Stomach (tissue), 8 donors: ENCODE measurements at regions not wholly inside any gene's neighbourhood (a gene's known extent, or its start where the extent isn't known, plus 50 kb on each side); places are given as distances from the start of the nearest gene placed in this dataset.

ENCODE experiments used
- DNase-seq, 2 donors: peaks; one replicate each; pipeline versions ENCODE4 v3.0.0 to v3.0.0-alpha.2; 2013 to 2019
- H3K27ac ChIP-seq, 5 donors: fragments of 200-600 bp in 4 of 5; sonication (generic) in 4 of 5; one replicate each; pipeline ENCODE4 v1.5.1; 2013 to 2019; ENCODE audit warnings: mild to moderate bottlenecking in 1 of 5, moderate library complexity in 1 of 5
- H3K27me3 ChIP-seq, 3 donors: fragments of 200-600 bp; sonication (generic); one replicate each; pipeline ENCODE4 v1.5.1; 2017 to 2019; ENCODE audit warnings: mixed run types in 1 of 3
- H3K36me3 ChIP-seq, 4 donors: fragments of 200-600 bp; sonication (generic); 1 replicate in 3 of 4; 2 replicates in 1 of 4; pipeline ENCODE4 v1.5.1; 2016 to 2019
- H3K4me1 ChIP-seq, 4 donors: fragments of 200-600 bp; sonication (generic); one replicate each; pipeline ENCODE4 v1.5.1; 2016 to 2019
- H3K4me3 ChIP-seq, 4 donors: fragments of 200-600 bp; sonication (generic) in 3 of 4; one replicate each; pipeline ENCODE4 v1.5.1; 2016 to 2019; ENCODE audit warnings: mild to moderate bottlenecking in 1 of 4
- H3K9me3 ChIP-seq, 4 donors: fragments of 200-600 bp; sonication (generic); one replicate each; pipeline ENCODE4 v1.5.1; 2016 to 2019
- EP300 ChIP-seq: sonication (generic); formaldehyde crosslinking; IDR thresholded peaks from one replicate; pipeline ENCODE4 v1.6.1; 2017; ENCODE audit warnings: antibody characterized with exemption
- POLR2A ChIP-seq, 4 donors: fragments of 450-650 bp; IDR thresholded peaks; one replicate each; pipeline ENCODE4 v1.6.1; 2016; ENCODE audit warnings: antibody characterized with exemption in 4 of 4, control low read depth in 2 of 4, mild to moderate bottlenecking in 1 of 4, moderate library complexity in 1 of 4
- POLR2AphosphoS5 ChIP-seq, 3 donors: sonication (generic); formaldehyde crosslinking; IDR thresholded peaks; one replicate each; pipeline ENCODE4 v1.6.1; 2016; ENCODE audit warnings: antibody characterized with exemption in 3 of 3
- WGBS, 5 donors: extraction: QIAGEN DNeasy Blood & Tissue Kit in 3 of 5; methylation state at CpG; one replicate each; pipeline versions ENCODE4 v1.1.5 to v1.1.7; 2013 to 2018; 5-methylcytosine and 5-hydroxymethylcytosine counted together
- intact Hi-C: fragments of 100-400 bp; cut with DNase I; formaldehyde crosslinking; loops from one replicate; pipeline ENCODE4 v1.15.1; 2023; ENCODE audit warnings: low total_unique reads
- TF ChIP-seq, protein P1 (sequence below), 7 experiments: fragments of 450-650 bp in 4 of 7; fragments of 200-600 bp in 3 of 7; sonication (generic) in 3 of 7; IDR thresholded peaks; one replicate each; pipeline ENCODE4 v1.5.1; 2016 to 2019; ENCODE audit warnings: antibody characterized with exemption in 7 of 7, control low read depth in 2 of 7, mild to moderate bottlenecking in 1 of 7
- donor health status: healthy with polysubstance abuse.
- donor health status: Bipolar disorder and iron deficiency.
- donor health status: healthy.

DNA sequence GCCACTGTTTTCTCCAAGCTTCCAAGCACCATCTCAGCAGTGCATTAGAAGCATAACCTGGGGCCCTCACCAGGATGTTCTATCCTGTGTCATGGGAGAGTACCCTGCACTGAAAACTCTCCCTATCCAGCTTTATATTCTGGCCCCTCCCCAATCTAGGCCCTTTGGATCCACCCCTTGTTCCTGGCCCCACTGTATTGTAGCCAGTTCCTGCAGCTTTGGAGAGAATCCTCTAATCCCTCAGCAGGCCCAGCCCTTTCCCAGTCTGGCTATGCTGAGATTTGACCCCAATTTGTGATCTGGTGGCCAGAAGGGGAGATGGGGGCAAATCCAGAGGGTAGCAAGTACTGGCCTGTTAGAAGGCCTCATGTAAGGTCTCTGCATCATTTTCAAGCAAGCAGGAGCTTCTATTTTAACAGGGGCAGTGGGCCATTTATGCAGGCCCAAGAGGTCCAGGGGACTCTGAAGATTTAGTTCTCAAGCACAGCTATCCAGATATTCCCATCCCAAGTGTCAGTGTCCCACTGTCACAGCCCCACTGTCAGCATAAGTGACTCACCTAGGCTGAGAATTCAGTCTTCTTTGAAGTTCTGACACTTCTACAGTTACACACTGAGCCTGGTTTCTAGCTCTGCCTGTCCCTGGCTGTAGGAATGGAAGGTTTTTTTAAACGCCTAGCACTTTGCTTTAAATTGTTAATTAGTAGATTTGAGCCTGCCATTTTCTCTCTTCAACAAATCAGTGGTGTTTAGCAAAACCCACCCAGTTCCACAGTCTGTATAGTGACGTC, 589.5 kb upstream of the CADM1 start:
- WGBS, 5 donors, result 69 to 83% (median 79%) methylated on average over 2 of the region's 2 CpGs
- no peak for DNase-seq
- H3K4me1 ChIP-seq, result no peaks in the 10 kb centered on the region
- no peaks in the 10 kb centered on the region for H3K36me3 ChIP-seq
- no peak overlapping the region for H3K4me3 ChIP-seq
- intact Hi-C loops, result no loop called here
- no peak for TF ChIP-seq POLR2AphosphoS5 (IDR thresholded peaks at IDR 0.05)
- no peak for TF ChIP-seq EP300
- TF ChIP-seq POLR2A (IDR thresholded peaks at IDR 0.05), result no peak
- TF ChIP-seq, protein P1, sequence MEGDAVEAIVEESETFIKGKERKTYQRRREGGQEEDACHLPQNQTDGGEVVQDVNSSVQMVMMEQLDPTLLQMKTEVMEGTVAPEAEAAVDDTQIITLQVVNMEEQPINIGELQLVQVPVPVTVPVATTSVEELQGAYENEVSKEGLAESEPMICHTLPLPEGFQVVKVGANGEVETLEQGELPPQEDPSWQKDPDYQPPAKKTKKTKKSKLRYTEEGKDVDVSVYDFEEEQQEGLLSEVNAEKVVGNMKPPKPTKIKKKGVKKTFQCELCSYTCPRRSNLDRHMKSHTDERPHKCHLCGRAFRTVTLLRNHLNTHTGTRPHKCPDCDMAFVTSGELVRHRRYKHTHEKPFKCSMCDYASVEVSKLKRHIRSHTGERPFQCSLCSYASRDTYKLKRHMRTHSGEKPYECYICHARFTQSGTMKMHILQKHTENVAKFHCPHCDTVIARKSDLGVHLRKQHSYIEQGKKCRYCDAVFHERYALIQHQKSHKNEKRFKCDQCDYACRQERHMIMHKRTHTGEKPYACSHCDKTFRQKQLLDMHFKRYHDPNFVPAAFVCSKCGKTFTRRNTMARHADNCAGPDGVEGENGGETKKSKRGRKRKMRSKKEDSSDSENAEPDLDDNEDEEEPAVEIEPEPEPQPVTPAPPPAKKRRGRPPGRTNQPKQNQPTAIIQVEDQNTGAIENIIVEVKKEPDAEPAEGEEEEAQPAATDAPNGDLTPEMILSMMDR (IDR thresholded peaks at IDR 0.05), result no peak
- H3K27me3 ChIP-seq, result peaks cover 0 to 33% (median 0%) of the 10 kb centered on the region in 3 donors
- H3K27ac ChIP-seq, result no peak overlapping the region
- H3K9me3 ChIP-seq, result no peaks in the 10 kb centered on the region

DNA sequence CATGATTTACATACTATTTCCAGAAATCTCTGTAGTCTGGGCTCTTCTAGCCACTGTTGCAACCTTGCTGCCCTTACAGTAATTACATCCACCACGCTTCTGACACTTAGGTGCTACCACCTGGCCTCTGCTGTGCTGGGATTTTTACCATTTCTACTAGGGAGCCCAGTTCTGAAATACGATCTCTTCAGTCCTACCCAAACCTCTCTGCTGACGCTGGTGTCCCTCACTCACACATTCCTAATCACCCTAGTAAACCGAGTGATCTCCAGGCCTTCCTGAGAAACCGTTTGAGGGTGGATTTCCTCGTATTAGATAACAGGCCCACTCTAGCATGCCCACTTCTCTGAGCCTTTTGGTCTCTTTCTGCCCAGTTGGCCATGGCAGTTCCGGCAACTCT, 588.9 kb upstream of the CADM1 start:
- no peak for DNase-seq
- H3K27ac ChIP-seq, result no peak overlapping the region
- WGBS, 5 donors, result 67 to 79% (median 70%) methylated on average over 7 of the region's 7 CpGs
- no peaks in the 10 kb centered on the region for H3K9me3 ChIP-seq
- TF ChIP-seq, protein P1 (IDR thresholded peaks at IDR 0.05), result no peak
- TF ChIP-seq POLR2A (IDR thresholded peaks at IDR 0.05), result no peak
- no peak for TF ChIP-seq EP300
- no peak for TF ChIP-seq POLR2AphosphoS5 (IDR thresholded peaks at IDR 0.05)
- H3K4me3 ChIP-seq, result no peak overlapping the region
- peaks cover 0 to 29% (median 0%) of the 10 kb centered on the region in 3 donors for H3K27me3 ChIP-seq
- intact Hi-C loops, result no loop called here
- no peaks in the 10 kb centered on the region for H3K4me1 ChIP-seq
- no peaks in the 10 kb centered on the region for H3K36me3 ChIP-seq

GRCh38 chr11:116086426-116086825, 582.2 kb upstream of the CADM1 start:
- 35 to 62% (median 50%) methylated on average over 1 of the region's 1 CpG for WGBS, 5 donors

GRCh38 chr11:116085031-116085635, 580.9 kb upstream of the CADM1 start:
- DNase-seq, result no peak
- WGBS, 5 donors, result 74 to 83% (median 76%) methylated on average over 7 of the region's 7 CpGs
- Histone ChIP-seq H3K36me3 (no peaks in the 10 kb centered on the region), H3K9me3 (no peaks in the 10 kb centered on the region), H3K27me3 (peaks cover 0 to 15% (median 0%) of the 10 kb centered on the region in 3 donors), H3K27ac (no peak overlapping the region), H3K4me1 (no peaks in the 10 kb centered on the region), H3K4me3 (no peak overlapping the region)
- intact Hi-C loops, result no loop called here
- no peak for TF ChIP-seq POLR2A (IDR thresholded peaks at IDR 0.05)

More at GRCh38 chr11:116086426-116086825, 582.2 kb upstream of the CADM1 start:
- H3K27me3 ChIP-seq, result peaks cover 0 to 15% (median 0%) of the 10 kb centered on the region in 3 donors
- no peak for DNase-seq
- H3K4me3 ChIP-seq, result no peak overlapping the region
- H3K4me1 ChIP-seq, result no peaks in the 10 kb centered on the region
- H3K9me3 ChIP-seq, result no peaks in the 10 kb centered on the region
- no peak overlapping the region for H3K27ac ChIP-seq
- H3K36me3 ChIP-seq, result no peaks in the 10 kb centered on the region
- TF ChIP-seq, protein P1 (IDR thresholded peaks at IDR 0.05), result no peak
- TF ChIP-seq POLR2AphosphoS5 (IDR thresholded peaks at IDR 0.05) (no peak), POLR2A (IDR thresholded peaks at IDR 0.05) (no peak), EP300 (no peak)
- intact Hi-C loops, result no loop called here

- Histone ChIP-seq H3K27ac (no peak overlapping the region), H3K9me3 (no peaks in the 10 kb centered on the region), H3K36me3 (no peaks in the 10 kb centered on the region), H3K4me3 (no peak overlapping the region), H3K27me3 (peaks cover 0 to 15% (median 0%) of the 10 kb centered on the region in 3 donors), H3K4me1 (no peaks in the 10 kb centered on the region)
- WGBS, 5 donors, result 65 to 79% (median 73%) methylated on average over 6 of the region's 6 CpGs
- no peak for DNase-seq
- TF ChIP-seq POLR2A (IDR thresholded peaks at IDR 0.05) (no peak), POLR2AphosphoS5 (IDR thresholded peaks at IDR 0.05) (no peak)
- TF ChIP-seq, protein P1 (IDR thresholded peaks at IDR 0.05), result no peak
- intact Hi-C loops, result no loop called here
Observed at GRCh38 chr11:116084511-116084910, 580.3 kb upstream of the CADM1 start.
